Suppressor macrophage treated with lipopolysaccharide for 1 hour (primary cell): ENCODE measurements at regions not wholly inside any gene's neighbourhood (a gene's known extent, or its start where the extent isn't known, plus 50 kb on each side); places are given as distances from the start of the nearest gene placed in this dataset.

Source experiments
- DNase-seq, 3 donors: peaks; one replicate each; pipeline ENCODE4 v3.0.0-alpha.2; 2020 to 2022

DNA sequence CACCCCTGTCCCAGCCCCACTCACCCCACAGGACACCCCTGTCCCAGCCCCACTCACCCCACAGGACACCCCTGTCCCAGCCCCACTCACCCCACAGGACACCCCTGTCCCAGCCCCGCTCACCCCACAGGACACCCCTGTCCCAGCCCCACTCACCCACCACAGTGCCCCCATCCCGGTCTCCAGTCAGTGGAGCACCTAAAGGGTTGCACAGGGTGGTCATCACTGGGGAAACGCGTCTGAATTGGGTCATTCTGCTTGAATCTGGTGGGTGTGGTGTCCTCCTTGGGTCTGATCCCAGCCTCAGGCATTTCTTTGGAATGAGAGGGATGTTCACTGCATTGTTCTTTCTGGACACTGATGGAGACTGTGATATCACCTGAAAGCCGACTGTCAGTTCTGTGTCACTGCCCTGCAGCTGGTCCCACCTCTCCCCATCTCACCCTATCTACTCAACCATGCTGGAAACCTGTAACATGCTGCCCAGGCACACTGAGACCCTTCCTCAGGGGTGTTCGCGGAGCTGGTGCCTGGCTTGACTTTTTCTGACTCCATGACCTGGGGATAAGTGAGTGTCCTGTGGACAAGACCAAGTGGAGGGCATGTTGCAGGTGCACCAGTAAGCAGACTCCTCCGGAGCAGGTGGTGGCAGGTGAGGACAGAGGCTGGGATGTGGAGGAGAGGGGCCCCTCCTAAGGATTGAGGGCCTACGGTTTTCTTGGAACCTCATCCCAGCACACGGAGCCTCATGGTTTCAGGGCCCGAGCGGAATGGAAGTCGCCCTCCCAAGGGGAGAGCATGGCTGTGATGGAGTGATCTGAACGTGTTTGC, 262.5 kb upstream of the PPP2R2D start:
- no peak for DNase-seq

DNA sequence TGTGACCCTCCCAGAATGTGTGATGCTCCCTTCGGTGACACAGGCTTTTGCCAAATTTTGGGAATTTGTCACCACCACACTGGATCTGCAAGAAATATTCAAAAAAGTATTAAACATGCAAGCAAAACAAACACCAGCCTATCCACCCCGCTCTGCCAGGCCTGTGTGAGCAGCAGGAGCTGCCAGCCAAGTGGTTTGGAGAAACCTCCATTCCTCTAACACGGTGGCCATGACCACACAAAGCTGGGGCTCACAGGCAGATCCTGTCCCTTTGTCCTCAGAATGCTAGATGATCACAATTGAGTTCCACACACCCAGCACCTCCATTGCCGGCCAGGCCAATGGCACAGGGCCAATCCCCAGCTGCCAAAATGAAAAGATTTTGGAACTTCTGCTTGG, 261.9 kb upstream of the PPP2R2D start:
- no peak for DNase-seq

GRCh38 chr10:131640045-131640644, 260.7 kb upstream of the PPP2R2D start:
- no peak for DNase-seq

- no peak for DNase-seq
Measured at GRCh38 chr10:131641231-131641630, 259.6 kb upstream of the PPP2R2D start.

DNA sequence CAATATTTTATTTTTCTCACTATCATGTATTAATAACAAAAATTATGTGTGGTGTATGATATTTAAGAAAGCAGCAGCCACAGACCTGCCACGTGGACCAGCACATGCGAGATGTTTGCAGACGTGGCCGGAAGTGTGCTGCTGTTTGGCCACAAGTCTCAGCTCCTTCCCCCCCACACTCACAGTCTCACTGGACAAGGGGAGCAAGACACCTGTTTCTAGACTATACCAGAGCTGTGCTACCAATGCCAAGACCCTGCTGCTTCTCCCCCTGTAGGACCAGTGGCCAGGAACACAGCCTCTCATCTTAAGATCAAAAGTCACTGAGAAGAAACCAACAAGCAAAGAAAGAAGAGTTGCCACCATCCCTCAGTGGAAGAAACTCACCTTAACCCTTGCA, 258.9 kb upstream of the PPP2R2D start:
- DNase-seq: no peak

GRCh38 chr10:131642966-131643365, 257.8 kb upstream of the PPP2R2D start:
- no peak for DNase-seq

DNA sequence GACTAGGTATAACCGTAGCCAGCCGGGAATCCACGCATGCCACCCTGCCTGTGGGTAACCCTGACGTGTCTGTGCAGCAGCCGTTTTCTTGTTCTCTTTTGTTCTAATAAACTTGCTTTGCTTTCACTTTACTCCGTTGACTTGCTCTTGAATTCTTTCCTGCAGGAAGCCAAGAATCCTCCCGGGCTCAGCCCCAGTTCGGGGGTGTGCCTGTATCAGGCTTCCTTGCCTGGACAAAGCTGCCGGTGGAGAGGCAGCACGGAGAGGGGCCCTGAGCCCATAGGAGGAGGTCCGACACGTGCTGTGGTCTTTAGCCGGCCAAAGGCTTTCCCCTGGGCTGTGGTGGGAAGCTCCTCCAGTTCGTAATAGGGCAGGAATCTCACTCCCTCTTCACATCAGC, 256.5 kb upstream of the PPP2R2D start:
- no peak for DNase-seq

DNA sequence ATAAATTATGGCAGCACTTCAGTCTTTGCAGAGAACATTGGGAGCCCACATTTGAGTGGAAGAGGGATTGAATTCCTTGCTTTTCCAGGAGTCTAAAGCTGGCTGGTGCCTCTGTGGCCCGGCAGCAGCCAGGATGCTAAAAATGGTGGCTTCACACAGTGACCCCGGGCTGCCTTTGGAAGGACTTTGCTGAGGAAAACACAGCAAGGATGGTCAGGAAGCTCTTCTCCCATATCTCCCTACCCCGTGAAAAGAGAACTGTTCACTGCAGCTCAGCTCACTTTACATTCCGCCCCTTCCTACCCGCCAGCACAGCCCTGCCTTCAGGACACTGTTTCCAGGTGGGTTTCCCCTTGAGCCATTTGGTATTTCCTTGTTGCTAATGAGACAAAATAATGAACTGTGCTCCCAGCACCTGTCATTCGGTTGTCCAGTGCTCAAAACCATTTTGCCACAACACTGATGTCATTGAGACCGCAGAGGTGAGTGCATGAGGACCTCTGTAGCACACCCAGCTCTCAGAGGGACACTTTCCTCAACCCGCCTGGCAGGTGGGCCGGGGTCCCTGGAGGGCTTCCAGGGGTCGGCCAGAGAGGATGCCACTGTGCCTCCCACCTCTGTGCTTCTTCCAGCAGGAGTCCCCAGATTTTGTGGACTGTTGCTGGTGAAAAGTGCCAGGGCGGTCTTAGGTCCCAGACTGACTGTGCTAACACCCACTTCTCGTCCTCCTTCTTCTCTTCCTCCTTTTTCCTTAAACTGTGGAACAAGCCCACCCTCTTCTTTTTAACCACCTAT, 255.7 kb upstream of the PPP2R2D start:
- no peak for DNase-seq

DNA sequence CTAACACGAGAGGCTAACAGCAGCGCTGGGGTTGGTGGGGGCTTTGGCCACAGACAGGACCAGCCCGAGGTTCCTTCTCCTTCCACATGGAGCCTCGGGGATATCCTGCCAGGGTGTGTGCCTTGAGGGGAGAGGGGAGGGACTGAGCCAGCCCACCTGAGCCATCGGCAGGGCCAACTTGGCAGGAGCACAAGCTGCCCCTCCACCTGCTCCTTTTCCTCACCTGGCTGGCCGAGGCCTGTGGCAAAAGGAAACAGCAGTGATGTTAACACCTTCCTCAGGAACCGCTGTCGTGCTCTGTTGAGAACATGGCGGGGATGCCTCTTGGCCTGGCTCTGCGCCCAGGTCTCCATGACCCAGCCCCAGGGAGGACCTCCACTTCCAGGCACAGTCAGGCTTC, 255.1 kb upstream of the PPP2R2D start:
- no peak for DNase-seq

- no peak for DNase-seq
Measured at GRCh38 chr10:131646551-131647525, 254.0 kb upstream of the PPP2R2D start.

GRCh38 chr10:131647789-131648188, 253.0 kb upstream of the PPP2R2D start:
- no peak for DNase-seq

- no peak for DNase-seq
Measured at GRCh38 chr10:131648386-131649020, 252.3 kb upstream of the PPP2R2D start.

GRCh38 chr10:131649617-131650016, 251.2 kb upstream of the PPP2R2D start:
- DNase-seq: no peak

- DNase-seq: no peak
Measured at GRCh38 chr10:131650169-131650705, 250.6 kb upstream of the PPP2R2D start.

DNA sequence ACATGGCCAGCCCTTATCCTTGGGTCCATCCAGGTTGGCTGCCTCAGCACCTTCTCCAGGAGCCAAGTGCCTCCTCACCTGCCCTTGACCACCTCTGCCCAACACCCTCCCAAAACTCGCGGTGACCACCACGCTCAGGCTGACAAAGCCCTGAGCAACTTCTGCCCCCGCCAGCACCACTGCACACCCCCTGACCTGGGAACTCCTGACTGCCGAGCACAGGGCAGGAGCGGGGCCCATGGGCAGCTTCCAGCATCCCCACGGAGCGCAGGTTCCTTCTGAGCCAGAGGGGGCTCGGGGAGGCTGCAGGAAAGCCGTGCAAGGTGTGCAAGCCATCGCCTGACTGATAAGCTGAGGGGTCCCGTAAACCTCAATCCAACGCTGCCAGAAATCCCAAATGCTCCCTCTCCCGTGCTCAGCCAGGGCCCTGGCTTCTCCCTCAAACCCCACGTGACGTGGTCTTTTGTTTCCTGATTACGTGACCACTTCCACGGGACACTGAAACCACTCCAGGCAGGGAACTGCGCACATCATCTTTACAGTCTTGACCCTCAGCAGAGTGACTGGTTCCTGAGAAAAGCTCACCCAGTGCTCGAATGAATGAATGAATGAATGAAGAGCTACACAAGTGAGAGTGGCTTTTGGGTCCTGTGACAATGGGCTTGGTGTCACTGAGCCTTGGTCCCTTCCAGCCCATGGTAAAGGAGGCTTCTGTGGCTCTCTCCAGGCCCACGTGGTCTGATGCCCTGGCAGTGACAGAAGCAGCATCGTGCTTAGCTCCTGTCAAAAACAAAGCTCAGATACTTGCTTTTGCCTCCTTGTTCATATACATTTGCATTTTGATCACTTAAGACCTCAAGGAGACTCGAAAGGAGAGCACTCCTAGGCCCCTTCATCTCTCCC, 249.8 kb upstream of the PPP2R2D start:
- no peak for DNase-seq

GRCh38 chr10:131651674-131652437, 249.0 kb upstream of the PPP2R2D start:
- DNase-seq: no peak

GRCh38 chr10:131652438-131653139, 248.2 kb upstream of the PPP2R2D start:
- DNase-seq: no peak

GRCh38 chr10:131653140-131653539, 247.7 kb upstream of the PPP2R2D start:
- DNase-seq: no peak
